ENCODE measurements at regions not wholly inside any gene's neighbourhood (a gene's known extent, or its start where the extent isn't known, plus 50 kb on each side); places are given as distances from the start of the nearest gene placed in this dataset.

- DNase-seq (ENCODE audit: low read depth), result no peak
These were observed 119.6 kb downstream of the MTX2 start for GRCh38 chr2:176388861-176389260.

DNA sequence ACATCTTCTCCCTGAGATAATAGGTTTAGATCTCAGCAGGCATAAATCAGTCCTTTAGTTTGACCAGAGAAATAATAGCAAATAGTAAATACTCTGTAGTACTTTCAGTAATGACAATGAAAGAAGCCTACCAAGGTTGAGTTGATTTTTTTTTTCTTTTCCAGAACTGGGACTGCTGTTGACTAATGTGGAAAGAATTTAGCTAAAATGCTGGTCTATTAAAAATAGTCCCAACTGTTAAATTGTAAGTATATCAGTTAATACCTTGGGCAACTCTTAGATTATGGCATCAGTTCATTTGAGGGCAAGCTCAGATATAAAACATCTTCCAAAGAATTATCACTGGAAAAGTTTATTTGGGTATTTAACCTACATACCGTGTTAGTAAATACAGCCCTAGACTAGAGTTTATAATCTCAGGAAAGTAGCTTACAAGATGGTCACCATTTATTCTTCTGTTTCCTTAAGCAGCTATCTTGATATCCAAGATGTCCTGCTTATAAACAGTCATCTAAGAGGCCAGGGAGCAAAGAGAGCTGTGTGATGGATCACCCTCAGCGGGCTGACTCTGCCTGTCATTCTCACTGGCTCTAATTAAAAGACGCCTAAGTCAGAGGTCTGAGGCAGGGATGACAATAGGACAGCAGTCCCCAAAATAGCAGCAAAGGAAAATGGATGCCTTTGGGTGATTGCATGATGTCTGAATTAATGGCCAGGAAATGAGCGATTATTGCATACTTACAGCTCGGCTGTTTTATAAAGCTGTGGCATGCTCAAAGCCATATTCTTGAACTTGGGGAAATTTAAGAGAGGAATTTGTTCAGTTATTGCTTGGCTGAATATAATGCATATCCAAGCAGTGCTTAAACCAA lies 121.3 kb downstream of the MTX2 start:
- no peak for DNase-seq (ENCODE audit: low read depth)

DNA sequence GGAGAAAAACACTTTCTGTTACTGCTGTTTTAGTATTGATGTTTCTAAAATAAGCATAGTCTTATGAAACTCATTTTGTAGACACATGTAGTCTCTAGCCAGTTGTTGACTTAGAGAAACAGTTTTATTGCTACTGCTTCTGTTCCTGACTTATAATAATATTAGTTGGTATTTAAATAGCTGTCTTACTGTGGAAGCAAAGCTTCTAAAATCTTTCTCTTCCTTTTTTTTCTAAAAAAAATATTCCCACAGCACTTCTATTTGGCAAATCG lies 121.8 kb downstream of the MTX2 start:
- DNase-seq (ENCODE audit: low read depth), result no peak

DNA sequence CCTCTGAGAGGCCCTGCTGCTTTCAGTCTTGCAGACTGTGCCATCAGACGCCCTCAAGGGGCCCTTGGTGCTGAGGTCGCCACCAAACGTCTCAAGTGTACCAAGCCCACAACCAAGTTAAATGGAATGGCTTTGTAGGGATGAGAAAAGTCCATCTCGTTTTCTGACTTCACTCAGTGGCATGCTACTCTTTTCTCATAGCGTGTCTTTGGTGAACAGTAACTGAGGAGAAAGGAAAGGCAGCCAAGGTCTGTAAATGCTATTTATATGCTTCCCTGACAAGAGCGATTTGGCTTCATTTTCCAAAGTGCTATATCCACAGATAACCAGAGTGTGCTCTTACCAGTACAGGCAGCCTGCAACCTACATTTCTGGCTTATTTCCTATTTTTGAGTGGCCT lies 123.0 kb downstream of the MTX2 start:
- no peak for DNase-seq (ENCODE audit: low read depth)

GRCh38 chr2:176392744-176393414 lies 123.6 kb downstream of the MTX2 start:
- DNase-seq (ENCODE audit: low read depth), result no peak

- no peak for DNase-seq (ENCODE audit: low read depth)
These were observed 126.1 kb downstream of the MTX2 start for GRCh38 chr2:176395273-176395854.

- DNase-seq (ENCODE audit: low read depth), result no peak
These were observed 129.2 kb downstream of the MTX2 start for GRCh38 chr2:176398243-176399073.

- no peak for DNase-seq (ENCODE audit: low read depth)
These were observed 129.9 kb downstream of the MTX2 start for GRCh38 chr2:176399074-176399598.

DNA sequence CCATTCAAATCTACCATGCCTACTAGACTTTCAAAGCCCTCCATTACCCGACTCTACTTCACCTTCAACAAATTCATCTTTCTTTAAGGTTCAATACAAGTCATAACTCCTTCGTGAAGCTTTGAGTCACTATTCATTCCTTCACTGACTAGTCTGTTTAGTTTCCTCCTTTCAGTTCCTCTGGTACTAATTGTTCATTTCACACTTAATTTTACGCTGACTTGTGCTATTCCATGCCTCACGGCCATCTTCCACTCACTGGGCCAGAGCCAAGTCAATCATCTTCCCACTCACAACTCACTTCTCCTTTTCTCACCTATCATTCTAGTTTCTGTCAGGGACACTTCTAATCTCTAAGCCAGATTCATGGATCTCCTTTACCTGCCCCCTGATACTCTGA lies 136.2 kb downstream of the MTX2 start:
- no peak for DNase-seq (ENCODE audit: low read depth)

DNA sequence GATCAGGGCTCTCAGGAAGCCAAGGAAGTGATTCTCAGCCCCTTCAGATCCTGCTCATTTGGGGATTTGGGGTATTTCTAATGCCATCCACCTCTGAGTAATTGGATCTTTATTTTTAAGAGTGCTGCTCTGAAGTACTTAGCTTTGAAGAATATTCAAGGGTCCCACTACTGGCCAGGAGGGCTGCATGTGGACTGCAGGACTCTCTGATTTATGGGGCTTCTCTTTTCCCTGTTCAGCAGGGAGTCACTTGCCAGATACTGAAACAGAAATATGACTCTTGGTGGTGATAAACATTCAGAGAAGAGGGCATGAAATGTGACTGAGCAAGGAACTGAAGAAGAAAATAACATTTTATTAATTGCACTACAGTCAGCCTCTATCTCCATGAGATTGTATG lies 138.5 kb downstream of the MTX2 start:
- DNase-seq (ENCODE audit: low read depth), result no peak

- DNase-seq (ENCODE audit: low read depth), result no peak
These were observed 140.4 kb downstream of the MTX2 start for GRCh38 chr2:176409671-176410070.

DNA sequence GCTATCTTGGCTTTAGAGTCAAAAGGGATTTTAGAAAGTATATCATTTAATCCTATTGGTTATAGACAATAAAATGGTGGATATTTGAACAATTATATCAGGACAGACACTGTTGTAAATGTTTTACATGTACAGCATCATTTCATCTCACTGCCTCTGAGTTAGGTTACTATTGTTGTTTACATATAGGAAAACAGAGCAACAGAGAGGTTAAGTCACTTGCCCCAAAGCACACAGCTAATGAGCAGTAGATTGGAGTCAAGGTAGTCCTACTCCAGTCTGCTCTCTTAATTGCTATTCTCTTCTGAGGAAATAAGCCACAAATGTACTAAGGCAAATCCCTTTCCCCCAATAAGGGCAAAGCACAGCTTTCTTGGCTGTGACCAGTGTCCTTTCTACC lies 142.9 kb downstream of the MTX2 start:
- no peak for DNase-seq (ENCODE audit: low read depth)

DNA sequence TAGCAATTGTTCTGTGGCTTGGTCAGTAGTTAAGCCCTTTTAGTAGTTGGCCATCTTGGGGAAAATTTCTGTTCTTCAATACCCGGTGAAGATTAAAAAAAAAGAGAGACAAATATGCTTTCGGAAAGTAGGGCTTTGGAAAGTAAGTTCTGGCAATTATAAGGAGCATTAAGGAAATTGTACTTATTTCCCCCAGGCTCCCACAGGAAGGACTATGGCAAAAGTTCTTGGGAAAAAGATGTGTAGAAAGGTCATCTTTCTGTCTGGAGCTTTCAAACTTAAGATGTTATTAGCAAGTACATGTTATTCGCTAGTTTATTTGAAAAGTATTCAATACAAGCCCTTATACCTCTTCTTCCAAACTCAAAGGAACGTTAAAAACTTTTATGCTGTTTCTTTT lies 144.5 kb downstream of the MTX2 start:
- no peak for DNase-seq (ENCODE audit: low read depth)

DNA sequence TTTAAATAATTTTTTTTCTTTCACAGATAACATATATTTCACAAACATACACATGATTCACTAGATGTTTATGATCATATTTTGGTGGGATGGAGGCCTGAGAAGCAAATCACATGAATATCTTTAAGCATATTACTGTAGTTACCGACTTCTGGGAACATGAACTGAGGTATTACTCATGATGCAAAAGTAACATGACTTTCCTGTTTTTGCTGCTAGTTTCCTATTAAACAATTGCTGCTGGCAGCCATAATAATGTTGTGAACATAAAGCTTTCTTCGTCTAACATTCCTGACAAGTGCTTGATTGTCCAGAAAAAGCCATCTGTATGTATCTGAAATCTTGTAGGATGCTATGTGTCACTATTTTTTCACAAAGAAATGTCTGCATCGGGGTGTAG lies 145.4 kb downstream of the MTX2 start:
- DNase-seq (ENCODE audit: low read depth), result no peak

- DNase-seq (ENCODE audit: low read depth), result no peak
These were observed 146.1 kb downstream of the MTX2 start for GRCh38 chr2:176415174-176415895.

DNA sequence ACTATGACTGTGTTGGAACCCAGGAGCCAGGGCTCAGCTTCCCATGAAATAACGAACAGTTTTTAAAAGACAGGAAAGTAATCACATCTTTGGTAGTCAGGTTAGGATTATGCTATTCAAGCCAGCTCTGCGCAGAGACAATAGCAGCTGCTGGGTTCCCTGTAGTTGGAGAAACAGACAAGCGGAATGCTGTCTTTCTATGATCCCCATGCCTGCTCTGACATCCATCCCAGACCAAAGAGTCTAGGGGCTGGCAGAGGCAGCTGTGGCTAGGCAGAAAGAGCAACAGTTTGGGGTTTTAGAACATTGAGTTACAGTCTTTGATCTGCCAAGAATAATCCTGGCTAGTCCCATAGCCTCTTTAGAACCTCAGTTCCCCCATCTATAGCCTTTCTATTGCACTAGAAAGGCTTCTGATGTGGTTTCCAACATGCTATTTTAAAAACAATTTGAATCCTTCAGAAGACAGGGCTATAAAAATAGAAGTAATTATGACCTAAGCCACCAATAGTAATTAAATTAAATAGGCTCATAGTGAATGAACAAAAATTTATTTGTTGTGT lies 146.8 kb downstream of the MTX2 start:
- DNase-seq (ENCODE audit: low read depth), result no peak

GRCh38 chr2:176418768-176419167 lies 149.5 kb downstream of the MTX2 start:
- no peak for DNase-seq (ENCODE audit: low read depth)

- no peak for DNase-seq (ENCODE audit: low read depth)
These were observed 150.4 kb downstream of the MTX2 start for GRCh38 chr2:176419591-176420071.

DNA sequence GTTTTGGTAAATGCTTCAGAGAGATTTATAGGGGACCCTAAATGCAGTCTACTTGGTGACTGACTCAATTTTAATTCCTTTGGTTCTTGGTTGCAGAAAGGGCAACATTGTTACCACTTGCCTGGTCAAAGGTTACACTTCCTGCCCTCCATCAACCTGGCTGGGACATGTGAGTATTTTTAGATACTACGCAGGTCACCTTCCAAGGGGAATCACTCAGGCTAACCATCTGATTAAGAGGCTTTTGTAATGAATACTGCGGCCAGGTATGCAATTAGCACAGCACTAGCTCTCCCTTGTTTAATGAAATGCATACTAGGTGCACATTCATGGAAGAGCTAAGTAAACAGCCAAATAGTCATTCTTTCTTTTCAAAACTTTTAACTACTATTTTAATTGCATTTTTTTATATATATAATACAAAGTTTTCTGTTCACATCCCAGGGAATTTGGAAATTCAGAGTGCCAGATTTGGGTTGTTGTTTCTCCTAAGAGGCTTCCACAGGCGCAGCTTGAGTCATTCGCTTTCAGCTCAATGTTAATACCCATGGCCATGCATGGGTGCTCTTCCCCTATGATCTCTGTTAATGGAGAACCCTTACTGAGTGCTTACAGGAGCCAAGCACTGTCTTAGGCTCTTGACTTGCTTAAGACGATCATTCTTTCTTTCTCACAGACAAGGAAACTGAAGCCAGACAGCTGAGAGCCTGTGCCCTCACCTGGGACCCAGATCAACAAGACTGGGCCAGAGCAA lies 152.2 kb downstream of the MTX2 start:
- no peak for DNase-seq (ENCODE audit: low read depth)

DNA sequence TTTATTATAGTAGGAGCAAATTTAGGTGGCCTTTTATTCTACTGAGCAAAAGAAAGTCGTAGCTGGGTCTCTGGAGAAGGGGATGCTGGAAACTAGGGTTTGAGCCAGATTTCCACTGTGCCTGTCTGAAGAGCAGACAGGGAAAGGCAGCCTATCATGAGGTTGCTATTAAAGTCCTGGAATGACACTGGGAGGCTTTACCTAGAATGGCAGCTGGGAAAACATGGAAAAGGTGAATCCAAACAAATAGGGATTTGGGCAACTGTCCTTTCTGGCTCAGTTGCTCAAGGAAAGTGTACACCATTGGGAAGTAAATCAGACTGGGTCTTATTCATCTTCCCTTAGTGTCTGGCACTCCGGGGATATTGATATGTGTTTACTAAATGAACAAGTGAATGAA lies 154.6 kb downstream of the MTX2 start:
- no peak for DNase-seq (ENCODE audit: low read depth)

All from stimulated activated CD8-positive, alpha-beta memory T cell treated with anti-CD3 and anti-CD28 coated beads, Interleukin-12 subunit alpha, Interleukin-12 subunit beta, amount 100 ng/mL, for 4 hours (primary cell).